GM23338 (cell line): ENCODE measurements at regions not wholly inside any gene's neighbourhood (a gene's known extent, or its start where the extent isn't known, plus 50 kb on each side); places are given as distances from the start of the nearest gene placed in this dataset.

Source experiments
- ATAC-seq: fragments of 200-7000 bp; cut with Tn5 transposase; 3 replicates; pipeline ENCODE4 v1.9.1; 2020
- DNase-seq: peaks from one replicate; pipeline ENCODE4 v3.0.0-alpha.2; 2015; ENCODE audit warnings: low spot score
- H2AFZ ChIP-seq: fragments of 200-600 bp; sonication (generic); 2 replicates; pipeline ENCODE4 v1.8.0; 2016; ENCODE audit warnings: antibody characterized with exemption, mild to moderate bottlenecking, moderate library complexity
- H3F3A ChIP-seq: fragments of 200-600 bp; sonication (generic); replicated peaks from 2 replicates; pipeline ENCODE4 v1.8.0; 2017; ENCODE audit warnings: antibody characterized with exemption, mixed run types, low read depth
- H3K27ac ChIP-seq: fragments of 200-600 bp; sonication (generic); 2 replicates; pipeline ENCODE4 v1.6.1; 2016; ENCODE audit warnings: low read depth
- H3K27me3 ChIP-seq: fragments of 200-600 bp; sonication (generic); 2 replicates; pipeline ENCODE4 v1.8.0; 2016; ENCODE audit warnings: mild to moderate bottlenecking, mixed run types, moderate library complexity; ENCODE audit not compliant: insufficient read depth
- H3K36me3 ChIP-seq: fragments of 200-600 bp; sonication (generic); 2 replicates; pipeline ENCODE4 v1.8.0; 2016; ENCODE audit warnings: mild to moderate bottlenecking; ENCODE audit not compliant: insufficient read depth
- H3K4me1 ChIP-seq: fragments of 200-600 bp; sonication (generic); 2 replicates; pipeline ENCODE4 v1.8.0; 2016; ENCODE audit warnings: mild to moderate bottlenecking, moderate library complexity; ENCODE audit not compliant: insufficient read depth
- H3K4me2 ChIP-seq: fragments of 200-600 bp; sonication (generic); 2 replicates; pipeline ENCODE4 v1.7.1; 2017; ENCODE audit warnings: mixed run types
- H3K4me3 ChIP-seq: fragments of 200-600 bp; sonication (generic); 2 replicates; pipeline ENCODE4 v1.6.1; 2016; ENCODE audit warnings: mixed run types
- H3K79me2 ChIP-seq: fragments of 200-600 bp; sonication (generic); replicated peaks from 2 replicates; pipeline ENCODE4 v1.8.0; 2017; ENCODE audit warnings: mild to moderate bottlenecking; ENCODE audit not compliant: insufficient read depth
- H3K9me2 ChIP-seq: fragments of 200-600 bp; sonication (generic); 2 replicates; pipeline ENCODE4 v1.8.0; 2017; ENCODE audit not compliant: insufficient read depth
- H4K20me1 ChIP-seq: fragments of 200-600 bp; sonication (generic); replicated peaks from 2 replicates; pipeline ENCODE4 v1.8.0; 2017; ENCODE audit warnings: mild to moderate bottlenecking; ENCODE audit not compliant: insufficient read depth
- H3K27ac Mint-ChIP-seq: 2 replicates; pipeline ENCODE4 v1.8.0; 2020; ENCODE audit warnings: inconsistent platforms, mild to moderate bottlenecking, moderate library complexity, mixed read lengths
- H3K27me3 Mint-ChIP-seq: 3 replicates; pipeline ENCODE4 v1.8.0; 2022; ENCODE audit warnings: low read depth, mild to moderate bottlenecking, moderate library complexity, mixed read lengths, inconsistent platforms; ENCODE audit not compliant: insufficient read depth, poor library complexity
- H3K36me3 Mint-ChIP-seq: 3 replicates; pipeline ENCODE4 v1.8.0; 2021; ENCODE audit warnings: low read depth, mild to moderate bottlenecking, inconsistent platforms, moderate library complexity, mixed read lengths
- H3K4me1 Mint-ChIP-seq: 3 replicates; pipeline ENCODE4 v1.8.0; 2020; ENCODE audit warnings: mild to moderate bottlenecking, inconsistent platforms, mixed read lengths
- H3K4me3 Mint-ChIP-seq: 3 replicates; pipeline ENCODE4 v1.8.0; 2021; ENCODE audit warnings: moderate library complexity, mild to moderate bottlenecking, inconsistent platforms, mixed read lengths
- H3K9me3 Mint-ChIP-seq: 3 replicates; pipeline ENCODE4 v1.8.0; 2020; ENCODE audit warnings: moderate library complexity, mild to moderate bottlenecking, inconsistent platforms, mixed read lengths
- CREB1 ChIP-seq: fragments of 250-450 bp; sonication (Bioruptor Pico); IDR thresholded peaks from 2 replicates; pipeline ENCODE4 v1.5.0; 2020; ENCODE audit warnings: low read depth, mild to moderate bottlenecking, moderate library complexity
- CTCF ChIP-seq, 2 experiments: fragments of 200-600 bp in 1 of 2; sonication (generic) in 1 of 2; conservative IDR thresholded peaks; 2 replicates each; pipeline versions ENCODE4 v1.5.1 to v1.6.1; 2016 to 2017; ENCODE audit warnings: antibody characterized with exemption in 2 of 2, low read depth in 2 of 2, mild to moderate bottlenecking in 2 of 2, moderate library complexity in 1 of 2
- ETS1 ChIP-seq: IDR thresholded peaks from 2 replicates; pipeline ENCODE4 v1.6.1; 2016; ENCODE audit warnings: antibody characterized with exemption
- EZH2 ChIP-seq: fragments of 200-600 bp; sonication (generic); IDR thresholded peaks from one replicate; pipeline ENCODE4 v1.8.0; 2017; ENCODE audit warnings: antibody characterized with exemption, mild to moderate bottlenecking, low read depth; ENCODE audit not compliant: unreplicated experiment
- EZH2phosphoT487 ChIP-seq: fragments of 200-600 bp; sonication (generic); IDR thresholded peaks from one replicate; pipeline ENCODE4 v1.8.1; 2018; ENCODE audit warnings: antibody characterized with exemption; ENCODE audit not compliant: unreplicated experiment
- JUNB ChIP-seq: IDR thresholded peaks from one replicate; pipeline ENCODE4 v1.6.1; 2016; ENCODE audit warnings: antibody characterized with exemption; ENCODE audit not compliant: unreplicated experiment
- NANOG ChIP-seq: IDR thresholded peaks from 2 replicates; pipeline ENCODE4 v1.6.1; 2016; ENCODE audit warnings: antibody characterized with exemption, borderline replicate concordance
- POLR2AphosphoS5 ChIP-seq: IDR thresholded peaks from 2 replicates; pipeline ENCODE4 v1.6.1; 2016; ENCODE audit warnings: antibody characterized with exemption, low read depth
- REST ChIP-seq: IDR thresholded peaks from one replicate; pipeline ENCODE4 v1.6.1; 2018; ENCODE audit warnings: antibody characterized with exemption; ENCODE audit not compliant: unreplicated experiment
- STAT1 ChIP-seq: IDR thresholded peaks from one replicate; pipeline ENCODE4 v1.6.1; 2016; ENCODE audit warnings: antibody characterized with exemption; ENCODE audit not compliant: unreplicated experiment
- ZNF114 ChIP-seq: fragments of 250-450 bp; sonication (Bioruptor Pico); IDR thresholded peaks from 2 replicates; pipeline ENCODE4 v1.5.0; 2020; ENCODE audit warnings: mild to moderate bottlenecking, moderate library complexity
- ZNF331 ChIP-seq: fragments of 250-450 bp; sonication (Bioruptor Pico); IDR thresholded peaks from 2 replicates; pipeline ENCODE4 v1.5.0; 2020; ENCODE audit warnings: low read depth, mild to moderate bottlenecking, moderate library complexity
- ZNF462 ChIP-seq: fragments of 250-450 bp; sonication (Bioruptor Pico); IDR thresholded peaks from 2 replicates; pipeline ENCODE4 v1.5.0; 2020; ENCODE audit warnings: mild to moderate bottlenecking, moderate library complexity

- Histone ChIP-seq H3K9me2 (peaks cover 14% of the 10 kb centered on the region), H3K27me3 (no peaks in the 10 kb centered on the region)
- H3K4me3 Mint-ChIP-seq = peak overlapping the region; percentile 64
Measured at GRCh38 chr18:57210107-57210715, 63.3 kb downstream of the BOD1L2 start.

More at GRCh38 chr18:57210107-57210715, 63.3 kb downstream of the BOD1L2 start:
- H3K27ac Mint-ChIP-seq = peak overlapping the region; percentile 49; the same call in 1 of the 2 replicates
- peaks cover 17% of the 10 kb centered on the region for H3K27me3 Mint-ChIP-seq
- Histone ChIP-seq H2AFZ (peak overlapping the region; percentile 99), H3K79me2 (no peaks in the 10 kb centered on the region), H3F3A (no peaks in the 10 kb centered on the region), H3K4me3 (peak overlapping the region; percentile 43), H3K36me3 (no peaks in the 10 kb centered on the region), H3K4me1 (peaks cover 34% of the 10 kb centered on the region), H3K4me2 (peak overlapping the region; percentile 76), H4K20me1 (no peaks in the 10 kb centered on the region), H3K27ac (peak overlapping the region; percentile 81; the same call in 1 of the 2 replicates)
- no peaks in the 10 kb centered on the region for H3K36me3 Mint-ChIP-seq
- TF ChIP-seq NANOG = no peak
- no peak for TF ChIP-seq CREB1 (CRISPR knock-in tag)
- TF ChIP-seq POLR2AphosphoS5 = no peak
- no peak for TF ChIP-seq STAT1
- no peak for TF ChIP-seq CTCF (conservative IDR thresholded peaks at IDR 0.05; ENCODE audit: low read depth in 2 of 2)
- no peak for TF ChIP-seq ZNF462 (CRISPR knock-in tag)
- no peak for TF ChIP-seq ZNF114 (CRISPR knock-in tag)
- TF ChIP-seq ZNF331 (CRISPR knock-in tag) = no peak
- no peak for TF ChIP-seq EZH2phosphoT487
- TF ChIP-seq REST = no peak
- TF ChIP-seq ETS1 = no peak
- TF ChIP-seq EZH2 = no peak
- no peak for TF ChIP-seq JUNB
- DNase-seq (peak; percentile 81), ATAC-seq (peak; percentile 94)
- peaks cover 47% of the 10 kb centered on the region for H3K4me1 Mint-ChIP-seq
- H3K9me3 Mint-ChIP-seq = peaks cover 2% of the 10 kb centered on the region; the same call in 1 of the 3 replicates
